MCF 10A (cell line): ENCODE measurements at regions not wholly inside any gene's neighbourhood (a gene's known extent, or its start where the extent isn't known, plus 50 kb on each side); places are given as distances from the start of the nearest gene placed in this dataset.

Source experiments
- BruUV-seq: library from RNA; stranded (reverse); fragments of 400-500 nt; replicated peaks from 2 replicates; lab custom pipeline; 2021; lab: Mats Ljungman, UMichigan
- CTCF ChIA-PET: fragments of 300-600 bp; sonication (Branson Sonifier 250); formaldehyde crosslinking; extraction: SDS; loops from one replicate; lab custom pipeline; 2021; ENCODE audit warnings: antibody characterized with exemption, inconsistent platforms; lab: Yijun Ruan, JAX
- POLR2A ChIA-PET: fragments of 300-600, 350-650 bp; sonication (Branson Sonifier 250); formaldehyde crosslinking; extraction: SDS; loops from one replicate; lab custom pipeline; 2020; ENCODE audit warnings: antibody characterized with exemption, inconsistent platforms; lab: Yijun Ruan, JAX
- DNase-seq: peaks from one replicate; pipeline ENCODE4 v3.0.0-alpha.2; 2018; ENCODE audit not compliant: unreplicated experiment
- H3K27ac Mint-ChIP-seq: one replicate; pipeline ENCODE4 v1.8.0; 2022; ENCODE audit warnings: mild to moderate bottlenecking, low read depth, mixed read lengths; ENCODE audit not compliant: unreplicated experiment
- H3K27me3 Mint-ChIP-seq: one replicate; pipeline ENCODE4 v1.8.0; 2022; ENCODE audit warnings: mixed read lengths; ENCODE audit not compliant: insufficient read depth, unreplicated experiment
- H3K36me3 Mint-ChIP-seq: one replicate; pipeline ENCODE4 v1.8.0; 2022; ENCODE audit warnings: mild to moderate bottlenecking, moderate library complexity, mixed read lengths; ENCODE audit not compliant: insufficient read depth, unreplicated experiment
- H3K4me1 Mint-ChIP-seq: one replicate; pipeline ENCODE4 v1.8.0; 2022; ENCODE audit warnings: mixed read lengths; ENCODE audit not compliant: insufficient read depth, unreplicated experiment
- H3K4me3 Mint-ChIP-seq: one replicate; pipeline ENCODE4 v1.8.0; 2022; ENCODE audit warnings: mild to moderate bottlenecking, moderate library complexity, mixed read lengths; ENCODE audit not compliant: unreplicated experiment
- H3K9me3 Mint-ChIP-seq: one replicate; pipeline ENCODE4 v1.8.0; 2022; ENCODE audit warnings: mixed read lengths; ENCODE audit not compliant: unreplicated experiment
- intact Hi-C: fragments of 100-400 bp; cut with micrococcal nuclease; formaldehyde crosslinking; loops from 2 replicates; pipeline ENCODE4 v1.14.1; 2022
- TF ChIP-seq, protein P1 (sequence below): fragments of 200-600 bp; IDR thresholded peaks from one replicate; pipeline ENCODE4 v1.8.0; 2022; ENCODE audit warnings: antibody characterized with exemption, mild to moderate bottlenecking; ENCODE audit not compliant: unreplicated experiment

DNA sequence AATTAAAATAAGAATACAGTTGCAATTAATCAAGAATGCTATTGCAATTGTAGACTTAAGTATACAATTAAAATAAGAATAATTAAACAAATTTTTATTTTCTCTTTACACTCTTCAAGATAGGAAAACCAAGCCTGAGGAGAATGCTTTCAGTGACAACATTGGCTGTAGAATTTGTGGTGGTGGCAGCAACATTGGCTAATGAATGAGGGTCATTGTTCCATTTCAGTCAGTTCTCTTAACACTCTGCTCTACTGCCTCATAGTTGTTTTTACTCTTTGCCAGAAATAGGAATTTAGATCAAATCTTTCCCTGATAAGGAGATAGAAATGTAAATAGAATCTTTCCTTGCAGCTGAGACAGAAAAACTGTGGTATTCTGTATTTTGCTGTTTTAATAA, 391.6 kb downstream of the PCDH20 start:
- H3K4me3 Mint-ChIP-seq, result no peak overlapping the region
- intact Hi-C loops, result no loop called here
- TF ChIP-seq, protein P1, sequence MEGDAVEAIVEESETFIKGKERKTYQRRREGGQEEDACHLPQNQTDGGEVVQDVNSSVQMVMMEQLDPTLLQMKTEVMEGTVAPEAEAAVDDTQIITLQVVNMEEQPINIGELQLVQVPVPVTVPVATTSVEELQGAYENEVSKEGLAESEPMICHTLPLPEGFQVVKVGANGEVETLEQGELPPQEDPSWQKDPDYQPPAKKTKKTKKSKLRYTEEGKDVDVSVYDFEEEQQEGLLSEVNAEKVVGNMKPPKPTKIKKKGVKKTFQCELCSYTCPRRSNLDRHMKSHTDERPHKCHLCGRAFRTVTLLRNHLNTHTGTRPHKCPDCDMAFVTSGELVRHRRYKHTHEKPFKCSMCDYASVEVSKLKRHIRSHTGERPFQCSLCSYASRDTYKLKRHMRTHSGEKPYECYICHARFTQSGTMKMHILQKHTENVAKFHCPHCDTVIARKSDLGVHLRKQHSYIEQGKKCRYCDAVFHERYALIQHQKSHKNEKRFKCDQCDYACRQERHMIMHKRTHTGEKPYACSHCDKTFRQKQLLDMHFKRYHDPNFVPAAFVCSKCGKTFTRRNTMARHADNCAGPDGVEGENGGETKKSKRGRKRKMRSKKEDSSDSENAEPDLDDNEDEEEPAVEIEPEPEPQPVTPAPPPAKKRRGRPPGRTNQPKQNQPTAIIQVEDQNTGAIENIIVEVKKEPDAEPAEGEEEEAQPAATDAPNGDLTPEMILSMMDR, result no peak
- no peak for DNase-seq
- H3K36me3 Mint-ChIP-seq, result peaks cover 6% of the 10 kb centered on the region
- peaks cover 10% of the 10 kb centered on the region for H3K27me3 Mint-ChIP-seq
- BruUV-seq, result no TSS peak
- H3K4me1 Mint-ChIP-seq, result no peaks in the 10 kb centered on the region
- ChIA-PET CTCF (interaction anchor here (0.6 kb wide), 1 partner anchor 72 kb away, joined by 3 read pairs; no protein-coding TSS in a partner anchor), POLR2A (no interaction called here)
- H3K9me3 Mint-ChIP-seq, result peaks cover 6% of the 10 kb centered on the region
- H3K27ac Mint-ChIP-seq, result no peak overlapping the region

DNA sequence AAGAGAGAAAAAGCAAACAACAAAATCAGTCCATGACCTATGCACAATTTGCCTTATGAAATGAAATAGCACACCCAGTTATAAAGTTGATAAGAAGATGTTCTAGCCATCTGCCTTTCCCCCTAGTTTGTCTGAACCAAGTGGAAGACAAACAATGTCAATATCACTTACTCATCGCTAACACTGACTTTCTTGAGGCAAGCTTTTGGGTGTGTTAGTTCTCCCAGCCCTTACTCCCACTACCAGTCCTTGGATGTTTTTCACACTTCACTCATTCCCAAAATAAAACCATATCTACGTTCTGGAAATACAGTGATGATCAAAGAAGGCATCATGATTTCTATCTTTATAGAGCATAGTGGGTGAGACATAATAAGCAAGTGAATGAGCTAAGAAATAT, 393.8 kb downstream of the PCDH20 start:
- no peak for DNase-seq
- ChIA-PET CTCF (no interaction called here), POLR2A (no interaction called here)
- intact Hi-C loops, result no loop called here
- BruUV-seq, result no TSS peak
- peaks cover 6% of the 10 kb centered on the region for H3K9me3 Mint-ChIP-seq
- peaks cover 10% of the 10 kb centered on the region for H3K27me3 Mint-ChIP-seq
- H3K36me3 Mint-ChIP-seq, result peaks cover 6% of the 10 kb centered on the region
- TF ChIP-seq, protein P1, result no peak
- no peak overlapping the region for H3K27ac Mint-ChIP-seq
- H3K4me1 Mint-ChIP-seq, result no peaks in the 10 kb centered on the region
- H3K4me3 Mint-ChIP-seq, result no peak overlapping the region

DNA sequence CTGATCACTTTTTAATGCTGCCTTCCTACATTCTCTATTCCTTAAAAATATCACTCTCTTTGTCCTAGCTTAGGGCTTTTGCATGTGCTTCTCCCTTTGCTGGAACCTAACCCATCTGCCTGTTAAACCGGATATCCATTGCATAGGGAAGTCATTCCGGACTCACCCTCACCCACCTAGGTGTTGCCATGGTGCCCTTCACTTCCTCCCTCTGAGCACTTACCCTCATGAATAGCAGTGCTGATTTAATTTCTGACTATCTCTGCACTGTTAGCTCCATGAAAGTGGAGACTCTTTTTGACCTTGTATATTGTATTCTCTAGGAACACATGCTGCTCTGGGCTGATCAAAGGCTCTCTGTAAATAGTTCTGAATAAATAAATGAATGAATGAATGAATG, 401.9 kb downstream of the PCDH20 start:
- H3K9me3 Mint-ChIP-seq, result peaks cover 12% of the 10 kb centered on the region
- no peaks in the 10 kb centered on the region for H3K4me1 Mint-ChIP-seq
- no TSS peak for BruUV-seq
- no peak overlapping the region for H3K4me3 Mint-ChIP-seq
- ChIA-PET CTCF (interaction anchor here (0.6 kb wide), 2 partner anchors 25 to 31 kb away, joined by 3 read pairs; no protein-coding TSS in a partner anchor), POLR2A (no interaction called here)
- TF ChIP-seq, protein P1, result no peak
- no peaks in the 10 kb centered on the region for H3K36me3 Mint-ChIP-seq
- no peak overlapping the region for H3K27ac Mint-ChIP-seq
- peaks cover 13% of the 10 kb centered on the region for H3K27me3 Mint-ChIP-seq
- no peak for DNase-seq
- intact Hi-C loops, result no loop called here

DNA sequence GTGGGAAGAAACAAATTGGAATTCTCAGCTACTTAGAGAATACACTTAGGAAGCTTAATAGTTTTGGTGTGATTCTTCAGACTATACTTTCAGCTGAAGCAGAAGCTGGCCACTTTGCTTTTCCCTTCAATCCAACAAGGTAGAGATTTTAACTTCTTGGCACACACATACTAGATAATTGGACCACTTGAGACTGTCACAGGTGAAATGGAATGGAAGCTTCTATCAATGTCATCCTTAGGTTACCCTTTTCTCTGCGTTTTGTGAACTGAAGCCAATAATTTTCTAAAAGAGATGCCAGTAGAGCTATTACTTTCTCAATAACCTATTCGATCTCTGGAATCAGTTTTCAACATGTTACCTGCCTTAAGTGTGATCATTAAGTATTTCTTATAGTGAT, 405.3 kb downstream of the PCDH20 start:
- no peak for DNase-seq
- TF ChIP-seq, protein P1, result no peak
- H3K27me3 Mint-ChIP-seq, result peaks cover 13% of the 10 kb centered on the region
- peaks cover 35% of the 10 kb centered on the region for H3K9me3 Mint-ChIP-seq
- POLR2A ChIA-PET, result no interaction called here
- no peaks in the 10 kb centered on the region for H3K4me1 Mint-ChIP-seq
- CTCF ChIA-PET, result no interaction called here
- H3K27ac Mint-ChIP-seq, result no peak overlapping the region
- H3K36me3 Mint-ChIP-seq, result no peaks in the 10 kb centered on the region
- no TSS peak for BruUV-seq
- no peak overlapping the region for H3K4me3 Mint-ChIP-seq
- intact Hi-C loops, result no loop called here
